ENCODE measurements at regions not wholly inside any gene's neighbourhood (a gene's known extent, or its start where the extent isn't known, plus 50 kb on each side); places are given as distances from the start of the nearest gene placed in this dataset.

DNA sequence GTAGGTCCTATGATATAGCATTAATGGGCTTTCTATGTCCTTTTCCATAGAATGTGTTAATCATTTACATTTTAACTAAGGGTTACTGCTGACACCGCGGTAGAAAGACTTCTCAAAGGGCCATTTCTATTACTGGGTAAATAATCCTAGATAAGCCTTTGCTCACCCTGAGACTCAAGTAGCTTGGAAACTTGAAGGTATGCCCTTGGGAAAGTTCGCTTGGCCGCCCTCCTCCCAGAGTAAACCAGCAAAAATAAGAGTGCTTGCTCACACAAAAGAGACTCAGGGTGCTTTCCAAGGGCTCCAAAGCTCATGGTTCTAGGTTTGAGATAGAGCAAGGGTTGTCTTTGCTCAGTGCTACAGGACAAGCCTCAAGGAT, 85.8 kb upstream of the TMPRSS2 start:
- H3K27ac ChIP-seq (ENCODE audit: low read depth, low read length), result no peak overlapping the region
- no peak overlapping the region for H3K4me3 ChIP-seq (ENCODE audit: low read depth, low read length)
- ChIA-PET CTCF (no interaction called here), POLR2A (no interaction called here)
- TF ChIP-seq, protein P1, sequence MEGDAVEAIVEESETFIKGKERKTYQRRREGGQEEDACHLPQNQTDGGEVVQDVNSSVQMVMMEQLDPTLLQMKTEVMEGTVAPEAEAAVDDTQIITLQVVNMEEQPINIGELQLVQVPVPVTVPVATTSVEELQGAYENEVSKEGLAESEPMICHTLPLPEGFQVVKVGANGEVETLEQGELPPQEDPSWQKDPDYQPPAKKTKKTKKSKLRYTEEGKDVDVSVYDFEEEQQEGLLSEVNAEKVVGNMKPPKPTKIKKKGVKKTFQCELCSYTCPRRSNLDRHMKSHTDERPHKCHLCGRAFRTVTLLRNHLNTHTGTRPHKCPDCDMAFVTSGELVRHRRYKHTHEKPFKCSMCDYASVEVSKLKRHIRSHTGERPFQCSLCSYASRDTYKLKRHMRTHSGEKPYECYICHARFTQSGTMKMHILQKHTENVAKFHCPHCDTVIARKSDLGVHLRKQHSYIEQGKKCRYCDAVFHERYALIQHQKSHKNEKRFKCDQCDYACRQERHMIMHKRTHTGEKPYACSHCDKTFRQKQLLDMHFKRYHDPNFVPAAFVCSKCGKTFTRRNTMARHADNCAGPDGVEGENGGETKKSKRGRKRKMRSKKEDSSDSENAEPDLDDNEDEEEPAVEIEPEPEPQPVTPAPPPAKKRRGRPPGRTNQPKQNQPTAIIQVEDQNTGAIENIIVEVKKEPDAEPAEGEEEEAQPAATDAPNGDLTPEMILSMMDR (IDR thresholded peaks at IDR 0.05; ENCODE audit: low read depth, low read length), result no peak
- H3K27me3 ChIP-seq (ENCODE audit: control insufficient read depth, insufficient read depth, low read length), result peaks cover 13% of the 10 kb centered on the region
- H3K9me3 ChIP-seq (ENCODE audit: control insufficient read depth, insufficient read depth, low read length), result no peaks in the 10 kb centered on the region; the same call in 1 of the 2 replicates
- DNase-seq (ENCODE audit: low read depth, low spot score), result no peak

DNA sequence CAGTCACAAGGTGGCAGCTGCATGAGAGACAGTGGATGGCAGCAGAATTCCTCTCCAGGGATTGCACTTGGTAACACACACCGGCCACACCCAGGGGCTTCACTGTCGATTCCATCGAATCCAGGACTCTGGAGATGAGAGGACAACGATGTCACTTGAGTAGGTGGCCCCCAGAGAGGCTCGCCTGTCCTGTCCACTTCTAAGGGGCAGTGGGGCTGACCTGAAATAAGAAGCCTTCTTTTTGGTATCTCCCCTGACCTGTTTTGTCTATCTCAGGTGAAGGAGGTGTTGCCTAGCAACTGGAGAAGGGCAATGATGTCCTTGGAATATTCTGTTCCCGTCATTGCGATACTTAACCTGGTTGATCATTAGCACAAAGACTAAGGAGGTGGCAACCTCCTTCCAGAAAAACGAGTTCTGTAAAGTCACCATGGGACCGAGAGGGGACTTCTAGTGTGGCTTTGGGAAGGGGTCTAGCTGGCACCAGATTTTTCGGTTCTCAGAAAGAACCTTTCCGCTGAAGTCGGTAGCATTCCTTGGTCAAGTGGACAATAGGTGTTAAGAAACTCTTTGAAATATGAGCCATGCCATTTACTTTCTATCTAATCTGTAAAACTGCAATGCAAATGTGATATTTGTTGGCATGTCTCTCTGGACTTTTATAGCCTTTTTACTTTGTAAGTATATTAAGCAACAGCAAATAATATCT, 85.2 kb upstream of the TMPRSS2 start:
- no peak for DNase-seq (ENCODE audit: low read depth, low spot score)
- peaks cover 13% of the 10 kb centered on the region for H3K27me3 ChIP-seq (ENCODE audit: control insufficient read depth, insufficient read depth, low read length)
- TF ChIP-seq, protein P1 (IDR thresholded peaks at IDR 0.05; ENCODE audit: low read depth, low read length), result no peak
- ChIA-PET POLR2A (no interaction called here), CTCF (no interaction called here)
- no peaks in the 10 kb centered on the region for H3K9me3 ChIP-seq (ENCODE audit: control insufficient read depth, insufficient read depth, low read length)
- H3K27ac ChIP-seq (ENCODE audit: low read depth, low read length), result no peak overlapping the region
- no peak overlapping the region for H3K4me3 ChIP-seq (ENCODE audit: low read depth, low read length)

DNA sequence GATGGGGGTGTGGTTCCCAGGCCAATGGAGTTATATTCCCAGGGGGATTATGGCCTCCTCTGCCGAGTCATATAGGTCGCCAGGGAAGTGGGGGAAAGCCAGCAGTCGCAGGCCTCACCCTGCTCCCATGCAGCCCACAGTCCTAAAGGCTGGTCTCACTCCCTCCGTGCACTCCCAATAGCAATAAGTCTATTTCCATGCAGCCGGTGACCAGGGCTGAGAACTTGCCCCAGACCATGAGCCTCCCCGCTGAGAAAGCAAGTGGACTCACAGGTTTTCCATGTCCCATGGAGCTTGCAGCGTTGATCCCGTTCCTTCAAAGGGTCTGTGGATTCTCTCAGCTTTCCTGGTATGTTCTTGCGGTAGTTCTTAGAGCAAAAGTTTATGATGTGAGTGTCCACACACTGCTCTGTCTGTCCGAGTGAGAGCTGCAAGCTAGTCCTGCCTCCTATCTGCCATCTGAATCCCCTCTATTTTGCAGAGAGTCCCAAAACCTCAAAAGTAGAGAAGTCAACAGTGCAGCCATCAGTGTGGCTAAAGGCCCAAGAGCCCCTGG, 81.7 kb upstream of the TMPRSS2 start:
- H3K9me3 ChIP-seq (ENCODE audit: control insufficient read depth, insufficient read depth, low read length), result peaks cover 5% of the 10 kb centered on the region; the same call in 1 of the 2 replicates
- H3K4me3 ChIP-seq (ENCODE audit: low read depth, low read length), result no peak overlapping the region
- no peak for DNase-seq (ENCODE audit: low read depth, low spot score)
- peaks cover 12% of the 10 kb centered on the region for H3K27me3 ChIP-seq (ENCODE audit: control insufficient read depth, insufficient read depth, low read length)
- H3K27ac ChIP-seq (ENCODE audit: low read depth, low read length), result no peak overlapping the region
- POLR2A ChIA-PET, result no interaction called here
- CTCF ChIA-PET, result no interaction called here
- TF ChIP-seq, protein P1 (IDR thresholded peaks at IDR 0.05; ENCODE audit: low read depth, low read length), result no peak

DNA sequence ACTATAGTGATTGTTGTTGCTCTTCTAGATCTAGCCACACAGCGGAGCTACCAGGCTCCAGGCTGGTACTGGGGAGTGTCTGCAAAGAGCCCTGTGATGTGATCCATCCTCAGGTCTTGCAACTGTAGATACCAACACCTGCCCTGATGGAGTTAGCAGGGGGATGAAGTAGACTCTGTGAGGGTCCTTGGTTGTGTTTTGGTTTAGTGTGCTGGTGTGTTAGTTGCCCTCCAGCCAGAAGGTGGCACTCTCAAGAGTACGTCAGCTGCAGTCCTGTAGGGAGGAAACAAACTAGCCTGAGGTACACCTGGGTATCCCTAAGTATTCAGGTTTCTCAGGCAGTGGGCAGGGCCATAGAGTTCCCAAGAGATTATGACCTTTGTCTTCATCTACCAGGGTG, 81.2 kb upstream of the TMPRSS2 start:
- CTCF ChIA-PET, result no interaction called here
- TF ChIP-seq, protein P1 (IDR thresholded peaks at IDR 0.05; ENCODE audit: low read depth, low read length), result no peak
- peaks cover 5% of the 10 kb centered on the region; the same call in 1 of the 2 replicates for H3K9me3 ChIP-seq (ENCODE audit: control insufficient read depth, insufficient read depth, low read length)
- H3K4me3 ChIP-seq (ENCODE audit: low read depth, low read length), result no peak overlapping the region
- no peak for DNase-seq (ENCODE audit: low read depth, low spot score)
- POLR2A ChIA-PET, result no interaction called here
- peaks cover 7% of the 10 kb centered on the region for H3K27me3 ChIP-seq (ENCODE audit: control insufficient read depth, insufficient read depth, low read length)
- H3K27ac ChIP-seq (ENCODE audit: low read depth, low read length), result no peak overlapping the region

DNA sequence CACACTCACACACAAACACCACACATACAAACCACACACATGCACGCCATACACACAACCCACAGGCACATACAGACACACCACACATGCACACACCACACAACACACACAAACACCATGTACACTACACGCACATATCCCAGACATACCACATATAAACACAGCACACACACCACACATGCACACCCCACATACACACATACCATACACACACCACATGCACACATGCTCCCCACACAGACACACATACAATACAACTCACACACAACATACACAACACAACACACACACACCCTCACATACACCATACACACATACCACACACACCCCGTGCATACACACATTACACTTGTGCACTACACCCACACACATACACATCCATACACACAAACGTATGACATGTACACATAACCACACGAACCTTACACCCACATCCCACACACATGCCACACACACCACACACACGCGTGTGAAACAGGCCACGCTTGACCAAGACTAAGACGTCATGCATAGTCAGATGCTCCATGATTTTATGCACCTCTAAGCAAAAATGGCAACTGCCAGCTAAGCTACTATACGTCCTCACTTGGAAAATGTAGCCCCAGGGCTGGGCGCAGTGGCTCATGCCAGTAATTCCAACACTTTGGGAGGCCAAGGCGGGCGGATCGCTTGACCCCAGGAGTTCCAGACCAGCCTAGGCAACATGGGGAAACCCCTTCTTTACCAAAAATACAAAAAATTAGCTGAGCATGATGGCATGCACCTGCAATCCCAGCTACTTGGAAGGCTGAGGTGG, 77.4 kb upstream of the TMPRSS2 start:
- ChIA-PET CTCF (no interaction called here), POLR2A (no interaction called here)
- no peak overlapping the region for H3K27ac ChIP-seq (ENCODE audit: low read depth, low read length)
- TF ChIP-seq, protein P1 (IDR thresholded peaks at IDR 0.05; ENCODE audit: low read depth, low read length), result no peak
- peaks cover 5% of the 10 kb centered on the region; the same call in 1 of the 2 replicates for H3K9me3 ChIP-seq (ENCODE audit: control insufficient read depth, insufficient read depth, low read length)
- no peak overlapping the region for H3K4me3 ChIP-seq (ENCODE audit: low read depth, low read length)
- no peak for DNase-seq (ENCODE audit: low read depth, low spot score)
- peaks cover 2% of the 10 kb centered on the region for H3K27me3 ChIP-seq (ENCODE audit: control insufficient read depth, insufficient read depth, low read length)
